Endothelial cell of umbilical vein (primary cell): ENCODE measurements at regions not wholly inside any gene's neighbourhood (a gene's known extent, or its start where the extent isn't known, plus 50 kb on each side); places are given as distances from the start of the nearest gene placed in this dataset.

Experiments
- BruUV-seq: library from RNA; stranded (reverse); fragments of 400-500 nt; replicated peaks from 2 replicates; lab custom pipeline; 2021; lab: Mats Ljungman, UMichigan
- CTCF ChIA-PET: fragments of 300-600, 350-600 bp; sonication (Branson Sonifier 250); formaldehyde crosslinking; loops from one replicate; lab custom pipeline; 2021; ENCODE audit warnings: antibody characterized with exemption, inconsistent platforms; lab: Charles Lee
- POLR2A ChIA-PET: fragments of 300-600, 350-600 bp; sonication (Branson Sonifier 250); formaldehyde crosslinking; loops from one replicate; lab custom pipeline; 2021; ENCODE audit warnings: antibody characterized with exemption, inconsistent platforms; lab: Charles Lee
- DNase-seq: peaks from one replicate; pipeline ENCODE4 v3.0.0-alpha.2; 2011; ENCODE audit warnings: low read depth, low spot score
- FAIRE-seq: peaks from 2 replicates; lab custom pipeline; 2011; peaks lifted over from hg19 to GRCh38; lab: Jason Lieb, UNC
- H2AFZ ChIP-seq: 2 replicates; pipeline ENCODE4 v1.6.0; 2012; ENCODE audit warnings: low read depth, low read length, control low read depth, inconsistent platforms
- H3K27ac ChIP-seq: 2 replicates; pipeline ENCODE4 v1.5.1; 2011; ENCODE audit warnings: low read depth, mild to moderate bottlenecking, control low read depth, low read length, moderate library complexity; ENCODE audit not compliant: insufficient read depth
- H3K27me3 ChIP-seq, 2 experiments: 2 replicates each; pipeline versions ENCODE4 v1.6.0 to v1.6.1; 2011; ENCODE audit warnings: low read length in 2 of 2, mixed read lengths in 1 of 2; ENCODE audit not compliant: control insufficient read depth in 2 of 2, insufficient read depth in 2 of 2
- H3K36me3 ChIP-seq, 2 experiments: 2 replicates in 1 of 2; 3 replicates in 1 of 2; pipeline ENCODE4 v1.5.1; 2011; ENCODE audit warnings: low read length in 2 of 2, mild to moderate bottlenecking in 1 of 2, moderate library complexity in 1 of 2; ENCODE audit not compliant: control insufficient read depth in 2 of 2, insufficient read depth in 2 of 2; ENCODE audit errors: extremely low read depth in 1 of 2
- H3K4me1 ChIP-seq: 3 replicates; pipeline ENCODE4 v1.5.1; 2011; ENCODE audit warnings: mild to moderate bottlenecking, low read length; ENCODE audit not compliant: control insufficient read depth, insufficient read depth; ENCODE audit errors: extremely low read depth
- H3K4me2 ChIP-seq: 2 replicates; pipeline ENCODE4 v1.6.1; 2011; ENCODE audit warnings: low read length, control low read depth, mixed read lengths; ENCODE audit not compliant: insufficient read depth
- H3K4me3 ChIP-seq, 3 experiments: fragments of 200-600 bp in 1 of 3; sonication (generic), shearing (Covaris generic) in 1 of 3; replicated peaks in 1 of 3; 2 replicates each; pipeline ENCODE4 v1.5.1; 2011 to 2016; ENCODE audit warnings: control low read depth in 3 of 3, low read length in 3 of 3, mild to moderate bottlenecking in 2 of 3, inconsistent platforms in 1 of 3, low read depth in 1 of 3, moderate library complexity in 1 of 3; ENCODE audit not compliant: insufficient read depth in 1 of 3
- H3K79me2 ChIP-seq: 2 replicates; pipeline ENCODE4 v1.6.0; 2012; ENCODE audit warnings: low read length, inconsistent platforms; ENCODE audit not compliant: control insufficient read depth, insufficient read depth
- H3K9ac ChIP-seq: replicated peaks from 2 replicates; pipeline ENCODE3; 2011; ENCODE audit warnings: low read length, control low read depth; ENCODE audit not compliant: insufficient read depth; ENCODE audit errors: extremely low read depth
- H3K9me1 ChIP-seq: replicated peaks from 3 replicates; pipeline ENCODE4 v1.6.0; 2011; ENCODE audit warnings: mild to moderate bottlenecking, low read length; ENCODE audit not compliant: control insufficient read depth, insufficient read depth; ENCODE audit errors: extremely low read depth
- H3K9me3 ChIP-seq: replicated peaks from 2 replicates; pipeline ENCODE4 v1.5.1; 2012; ENCODE audit warnings: low read length, inconsistent platforms; ENCODE audit not compliant: control insufficient read depth, insufficient read depth
- H4K20me1 ChIP-seq: replicated peaks from 2 replicates; pipeline ENCODE3; 2011; ENCODE audit warnings: mild to moderate bottlenecking, low read length; ENCODE audit not compliant: control insufficient read depth, insufficient read depth; ENCODE audit errors: extremely low read depth
- EZH2 ChIP-seq: IDR thresholded peaks from 2 replicates; pipeline ENCODE4 v1.6.1; 2012; ENCODE audit warnings: borderline replicate concordance, low read depth, mild to moderate bottlenecking, moderate library complexity, low read length, inconsistent platforms; ENCODE audit not compliant: severe bottlenecking
- FOS ChIP-seq: IDR thresholded peaks from 2 replicates; pipeline ENCODE4 v1.6.1; 2011; ENCODE audit warnings: mild to moderate bottlenecking, low read length, moderate library complexity, borderline replicate concordance; ENCODE audit not compliant: insufficient read depth
- JUN ChIP-seq: IDR thresholded peaks from 2 replicates; pipeline ENCODE4 v1.6.1; 2011; ENCODE audit warnings: borderline replicate concordance, low read depth; ENCODE audit not compliant: insufficient read length, insufficient read depth
- MYC ChIP-seq: IDR thresholded peaks from one replicate; pipeline ENCODE4 v1.6.1; 2011; ENCODE audit warnings: mild to moderate bottlenecking, low read depth, low read length
- POLR2A ChIP-seq: IDR thresholded peaks from 2 replicates; pipeline ENCODE4 v1.6.1; 2012; ENCODE audit warnings: low read depth, mild to moderate bottlenecking, control low read depth, low read length
- POLR2AphosphoS5 ChIP-seq: IDR thresholded peaks from 2 replicates; pipeline ENCODE4 v1.6.1; 2012; ENCODE audit warnings: low read depth, mild to moderate bottlenecking, control low read depth, low read length, moderate library complexity; ENCODE audit not compliant: insufficient read depth
- dilution Hi-C: fragments of 300-500 bp; cut with MboI; formaldehyde crosslinking; loops from one replicate; pipeline ENCODE4 v1.15.0; 2019; ENCODE audit warnings: low sequenced_read_pairs; ENCODE audit not compliant: extremely low pct_ligation_motif_present
- intact Hi-C: fragments of 100-400 bp; cut with micrococcal nuclease; formaldehyde crosslinking; loops from one replicate; pipeline ENCODE4 v1.10.0; 2022
- TF ChIP-seq, protein P1 (sequence below), 2 donors: IDR thresholded peaks; 1 replicate in 1 of 2; 2 replicates in 1 of 2; pipeline ENCODE4 v1.5.1; 2011; ENCODE audit warnings: low read length in 2 of 2, mild to moderate bottlenecking in 2 of 2, moderate library complexity in 2 of 2, control low read depth in 1 of 2, inconsistent platforms in 1 of 2, low read depth in 1 of 2; ENCODE audit not compliant: insufficient read depth in 1 of 2; ENCODE audit errors: extremely low read depth in 1 of 2

DNA sequence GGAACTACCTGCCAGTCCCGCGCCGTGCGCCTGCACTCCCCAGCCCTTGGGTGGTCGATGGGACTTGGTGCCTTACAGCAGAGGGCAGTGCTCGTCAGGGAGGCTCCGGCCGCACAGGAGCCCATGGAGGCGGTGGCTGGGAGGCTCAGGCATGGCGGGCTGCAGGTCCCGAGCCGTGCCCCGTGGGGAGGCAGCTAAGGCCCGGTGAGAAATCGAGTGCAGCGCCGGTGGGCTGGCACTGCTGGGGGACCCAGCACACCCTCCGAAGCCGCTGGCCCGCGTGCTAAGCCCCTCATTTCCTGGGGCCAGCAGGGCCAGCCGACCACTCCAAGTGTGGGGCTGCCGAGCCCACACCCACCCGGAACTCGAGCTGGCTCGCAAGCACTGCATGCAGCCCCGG lies 580.2 kb downstream of the ZIC1 start:
- no peak overlapping the region for H2AFZ ChIP-seq
- TF ChIP-seq POLR2A (no peak), POLR2AphosphoS5 (no peak), FOS (no peak), EZH2 (no peak), JUN (no peak), MYC (no peak)
- TF ChIP-seq, protein P1, sequence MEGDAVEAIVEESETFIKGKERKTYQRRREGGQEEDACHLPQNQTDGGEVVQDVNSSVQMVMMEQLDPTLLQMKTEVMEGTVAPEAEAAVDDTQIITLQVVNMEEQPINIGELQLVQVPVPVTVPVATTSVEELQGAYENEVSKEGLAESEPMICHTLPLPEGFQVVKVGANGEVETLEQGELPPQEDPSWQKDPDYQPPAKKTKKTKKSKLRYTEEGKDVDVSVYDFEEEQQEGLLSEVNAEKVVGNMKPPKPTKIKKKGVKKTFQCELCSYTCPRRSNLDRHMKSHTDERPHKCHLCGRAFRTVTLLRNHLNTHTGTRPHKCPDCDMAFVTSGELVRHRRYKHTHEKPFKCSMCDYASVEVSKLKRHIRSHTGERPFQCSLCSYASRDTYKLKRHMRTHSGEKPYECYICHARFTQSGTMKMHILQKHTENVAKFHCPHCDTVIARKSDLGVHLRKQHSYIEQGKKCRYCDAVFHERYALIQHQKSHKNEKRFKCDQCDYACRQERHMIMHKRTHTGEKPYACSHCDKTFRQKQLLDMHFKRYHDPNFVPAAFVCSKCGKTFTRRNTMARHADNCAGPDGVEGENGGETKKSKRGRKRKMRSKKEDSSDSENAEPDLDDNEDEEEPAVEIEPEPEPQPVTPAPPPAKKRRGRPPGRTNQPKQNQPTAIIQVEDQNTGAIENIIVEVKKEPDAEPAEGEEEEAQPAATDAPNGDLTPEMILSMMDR (IDR thresholded peaks at IDR 0.05; ENCODE audit: extremely low read depth in 1 of 2, insufficient read depth in 1 of 2, low read depth in 1 of 2, low read length in 2 of 2): no peak
- no peaks in the 10 kb centered on the region for H4K20me1 ChIP-seq
- CTCF ChIA-PET: no interaction called here
- intact Hi-C loops (no loop called here), dilution Hi-C loops (no loop called here)
- H3K9me3 ChIP-seq: no peaks in the 10 kb centered on the region
- H3K9me1 ChIP-seq: no peaks in the 10 kb centered on the region
- H3K36me3 ChIP-seq: no peaks in the 10 kb centered on the region
- no TSS peak for BruUV-seq
- no peaks in the 10 kb centered on the region for H3K79me2 ChIP-seq
- FAIRE-seq: no peak
- no peaks in the 10 kb centered on the region for H3K4me1 ChIP-seq
- DNase-seq: no peak
- H3K27ac ChIP-seq: no peak overlapping the region
- POLR2A ChIA-PET: no interaction called here
- H3K9ac ChIP-seq: no peak overlapping the region
- no peaks in the 10 kb centered on the region for H3K27me3 ChIP-seq
- no peak overlapping the region for H3K4me3 ChIP-seq
- no peak overlapping the region for H3K4me2 ChIP-seq
